ENCODE measurements at regions not wholly inside any gene's neighbourhood (a gene's known extent, or its start where the extent isn't known, plus 50 kb on each side); places are given as distances from the start of the nearest gene placed in this dataset.

DNA sequence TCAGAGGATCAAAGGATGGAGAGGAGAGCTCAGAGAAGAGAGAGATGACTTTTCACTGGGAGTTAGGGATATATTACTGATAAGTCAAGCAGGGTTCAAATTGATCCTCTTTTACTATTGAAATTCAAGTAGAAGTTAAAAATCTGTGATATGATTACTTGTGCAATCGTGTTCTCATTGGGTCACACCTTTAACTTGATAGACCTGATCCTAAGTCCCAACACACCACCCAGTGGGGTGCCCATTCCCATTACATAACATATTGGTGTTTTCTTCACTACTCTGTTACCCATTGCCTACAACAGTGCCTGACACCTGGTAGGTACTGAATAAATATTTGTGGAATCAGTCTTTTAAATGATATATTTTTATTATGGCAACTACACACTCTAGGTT is 66.4 kb upstream of the PICALM start:
- DNase-seq (ENCODE audit: low spot score) = no peak
- no peak for TF ChIP-seq CTCF (IDR thresholded peaks at IDR 0.05; ENCODE audit: borderline replicate concordance, control extremely low read depth, extremely low read depth, insufficient read depth, missing control alignments)
- in situ Hi-C loops (cut with MboI; ENCODE audit: low sequenced_read_pairs, unreplicated experiment) = no loop called here

DNA sequence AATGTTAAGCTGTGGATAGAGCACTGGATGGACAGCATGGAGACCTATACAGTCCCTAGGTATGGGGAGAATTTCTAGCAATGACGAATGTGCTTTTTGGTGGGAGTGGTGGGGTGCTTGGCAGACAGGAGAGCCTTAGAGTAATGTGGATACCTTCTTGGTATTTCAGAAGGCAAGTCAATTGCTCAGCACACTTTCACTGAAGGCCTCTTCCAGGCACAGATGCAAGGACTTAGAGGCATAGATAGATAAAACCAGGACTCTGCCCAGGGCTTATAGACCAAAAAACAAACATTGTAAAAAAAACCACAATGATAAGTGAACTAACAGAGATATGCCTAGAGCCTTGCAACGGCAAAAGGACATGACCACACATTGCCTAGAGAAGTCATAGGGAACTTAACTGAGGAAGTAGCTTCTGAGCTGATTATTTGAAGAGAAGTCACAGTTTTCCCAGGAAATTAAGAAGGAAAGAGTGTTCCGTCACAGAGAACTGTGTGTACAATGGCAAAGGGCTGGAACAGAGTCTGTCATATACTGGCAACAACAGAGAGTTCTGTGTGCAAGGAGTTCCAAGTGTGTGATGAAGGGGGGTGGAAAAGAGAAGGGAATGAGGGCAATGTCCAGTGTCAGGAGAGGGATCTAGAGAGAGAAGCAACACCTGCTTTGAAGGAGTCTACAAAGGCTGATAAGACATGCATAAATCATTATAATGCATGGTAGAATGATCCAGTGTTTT is 65.9 kb upstream of the PICALM start:
- TF ChIP-seq CTCF (IDR thresholded peaks at IDR 0.05; ENCODE audit: borderline replicate concordance, control extremely low read depth, extremely low read depth, insufficient read depth, missing control alignments) = no peak
- in situ Hi-C loops (cut with MboI; ENCODE audit: low sequenced_read_pairs, unreplicated experiment) = no loop called here
- no peak for DNase-seq (ENCODE audit: low spot score)

GRCh38 chr11:86132667-86133249 is 63.9 kb upstream of the PICALM start:
- in situ Hi-C loops (cut with MboI; ENCODE audit: low sequenced_read_pairs, unreplicated experiment) = no loop called here
- no peak for TF ChIP-seq CTCF (IDR thresholded peaks at IDR 0.05; ENCODE audit: borderline replicate concordance, control extremely low read depth, extremely low read depth, insufficient read depth, missing control alignments)
- DNase-seq (ENCODE audit: low spot score) = no peak

GRCh38 chr11:86129740-86130540 is 61.1 kb upstream of the PICALM start:
- in situ Hi-C loops (cut with MboI; ENCODE audit: low sequenced_read_pairs, unreplicated experiment) = no loop called here
- no peak for TF ChIP-seq CTCF (IDR thresholded peaks at IDR 0.05; ENCODE audit: borderline replicate concordance, control extremely low read depth, extremely low read depth, insufficient read depth, missing control alignments)
- DNase-seq (ENCODE audit: low spot score) = no peak

GRCh38 chr11:86128914-86129313 is 60.0 kb upstream of the PICALM start:
- in situ Hi-C loops (cut with MboI; ENCODE audit: low sequenced_read_pairs, unreplicated experiment) = no loop called here
- DNase-seq (ENCODE audit: low spot score) = no peak
- no peak for TF ChIP-seq CTCF (IDR thresholded peaks at IDR 0.05; ENCODE audit: borderline replicate concordance, control extremely low read depth, extremely low read depth, insufficient read depth, missing control alignments)

GRCh38 chr11:86126862-86127261 is 58.0 kb upstream of the PICALM start:
- in situ Hi-C loops (cut with MboI; ENCODE audit: low sequenced_read_pairs, unreplicated experiment) = no loop called here
- no peak for TF ChIP-seq CTCF (IDR thresholded peaks at IDR 0.05; ENCODE audit: borderline replicate concordance, control extremely low read depth, extremely low read depth, insufficient read depth, missing control alignments)

More at GRCh38 chr11:86126862-86127261, 58.0 kb upstream of the PICALM start:
- DNase-seq (ENCODE audit: low spot score) = no peak
